ENCODE measurements at regions not wholly inside any gene's neighbourhood (a gene's known extent, or its start where the extent isn't known, plus 50 kb on each side); places are given as distances from the start of the nearest gene placed in this dataset.

DNA sequence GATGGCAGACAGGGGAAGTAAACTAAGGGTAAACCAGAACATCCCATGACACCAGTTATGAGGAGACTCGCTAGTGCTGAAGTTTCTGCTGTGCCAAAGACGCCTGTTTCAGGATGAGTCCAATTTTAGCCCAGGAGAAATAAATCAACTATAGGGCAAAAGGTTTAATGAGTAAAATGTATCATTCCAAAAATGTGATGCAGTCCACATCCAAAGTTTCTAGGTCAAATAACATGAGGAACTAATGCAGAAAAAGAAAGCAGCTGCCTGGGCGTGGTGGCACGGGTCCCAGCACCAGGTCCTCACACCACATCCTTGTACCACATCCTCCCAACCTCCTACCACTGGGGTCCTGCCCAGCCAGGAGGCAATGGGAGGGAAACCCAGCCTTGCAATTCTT lies 126.9 kb upstream of the CTAGE1 start:
- DNase-seq (ENCODE audit: extremely low spot score) = no peak
- ChIA-PET POLR2A (no interaction called here), CTCF (no interaction called here)
- TF ChIP-seq, protein P1, sequence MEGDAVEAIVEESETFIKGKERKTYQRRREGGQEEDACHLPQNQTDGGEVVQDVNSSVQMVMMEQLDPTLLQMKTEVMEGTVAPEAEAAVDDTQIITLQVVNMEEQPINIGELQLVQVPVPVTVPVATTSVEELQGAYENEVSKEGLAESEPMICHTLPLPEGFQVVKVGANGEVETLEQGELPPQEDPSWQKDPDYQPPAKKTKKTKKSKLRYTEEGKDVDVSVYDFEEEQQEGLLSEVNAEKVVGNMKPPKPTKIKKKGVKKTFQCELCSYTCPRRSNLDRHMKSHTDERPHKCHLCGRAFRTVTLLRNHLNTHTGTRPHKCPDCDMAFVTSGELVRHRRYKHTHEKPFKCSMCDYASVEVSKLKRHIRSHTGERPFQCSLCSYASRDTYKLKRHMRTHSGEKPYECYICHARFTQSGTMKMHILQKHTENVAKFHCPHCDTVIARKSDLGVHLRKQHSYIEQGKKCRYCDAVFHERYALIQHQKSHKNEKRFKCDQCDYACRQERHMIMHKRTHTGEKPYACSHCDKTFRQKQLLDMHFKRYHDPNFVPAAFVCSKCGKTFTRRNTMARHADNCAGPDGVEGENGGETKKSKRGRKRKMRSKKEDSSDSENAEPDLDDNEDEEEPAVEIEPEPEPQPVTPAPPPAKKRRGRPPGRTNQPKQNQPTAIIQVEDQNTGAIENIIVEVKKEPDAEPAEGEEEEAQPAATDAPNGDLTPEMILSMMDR (IDR thresholded peaks at IDR 0.05; ENCODE audit: control extremely low read depth, extremely low read depth, low read depth, missing control alignments) = no peak

DNA sequence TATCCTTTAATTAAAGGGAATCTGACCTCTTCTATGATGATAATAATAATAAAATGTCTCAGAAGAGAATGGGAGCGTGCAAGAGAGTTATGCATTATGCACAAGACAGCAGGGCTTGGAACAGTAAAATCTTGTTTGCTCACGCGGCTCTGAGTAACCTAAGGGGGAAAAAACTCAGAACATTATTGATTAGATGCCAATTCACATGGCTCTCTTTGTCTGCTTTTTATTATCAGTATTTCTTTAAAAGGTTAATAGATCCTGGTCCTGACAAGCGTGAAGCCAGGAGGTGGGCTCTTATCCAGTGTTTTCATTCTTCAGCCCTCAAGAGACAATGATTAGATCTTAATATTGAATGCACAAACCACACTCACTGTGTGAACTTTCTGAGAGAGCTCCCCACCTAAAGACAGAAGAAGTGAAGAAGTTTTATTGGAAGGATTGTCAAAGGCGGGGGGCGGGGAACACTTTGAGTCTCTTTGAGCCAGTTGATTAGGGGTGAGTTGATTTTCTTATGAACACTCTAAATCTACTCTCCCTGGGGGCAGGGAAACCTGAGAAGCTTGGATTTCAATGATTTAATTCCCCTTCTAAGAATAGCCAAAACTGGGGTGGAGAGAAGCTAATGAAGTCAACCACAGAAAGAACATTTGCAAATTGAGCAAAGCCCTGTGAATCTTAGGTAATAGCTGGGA lies 127.5 kb upstream of the CTAGE1 start:
- TF ChIP-seq, protein P1 (IDR thresholded peaks at IDR 0.05; ENCODE audit: control extremely low read depth, extremely low read depth, low read depth, missing control alignments) = no peak
- no peak for DNase-seq (ENCODE audit: extremely low spot score)
- CTCF ChIA-PET = no interaction called here
- POLR2A ChIA-PET = no interaction called here

DNA sequence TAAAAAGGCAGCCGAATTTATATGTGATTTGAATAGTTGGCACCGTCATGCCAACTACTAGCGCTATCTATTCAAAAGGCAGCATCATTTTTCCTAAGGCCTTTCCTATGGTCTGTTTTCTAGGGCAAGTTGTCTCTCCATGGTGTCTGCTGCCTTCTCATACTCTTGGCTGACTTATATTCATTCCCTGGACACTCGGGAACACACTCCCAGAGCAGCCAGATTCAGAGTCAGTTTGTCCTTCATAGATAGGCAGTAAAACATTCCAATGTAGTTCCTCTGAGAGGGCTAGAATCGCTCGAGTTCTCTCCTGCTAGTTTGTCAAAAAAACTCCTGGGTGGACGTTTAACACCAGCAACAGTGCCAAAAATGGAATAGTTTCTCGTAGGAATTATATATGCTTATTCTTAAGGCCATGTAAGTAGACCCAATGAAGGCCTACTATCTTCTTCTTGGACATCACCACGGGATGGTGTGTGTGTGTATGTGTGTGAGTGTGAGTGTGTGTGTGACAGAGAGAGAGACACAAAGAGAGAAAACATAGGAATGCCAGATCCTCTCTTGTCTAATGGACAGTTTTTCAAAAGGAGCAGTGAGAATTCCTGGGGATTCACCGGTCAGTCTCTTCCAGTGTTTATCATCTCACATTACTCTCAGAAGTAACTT lies 129.3 kb upstream of the CTAGE1 start:
- ChIA-PET CTCF (no interaction called here), POLR2A (no interaction called here)
- TF ChIP-seq, protein P1 (IDR thresholded peaks at IDR 0.05; ENCODE audit: control extremely low read depth, extremely low read depth, low read depth, missing control alignments) = no peak
- DNase-seq (ENCODE audit: extremely low spot score) = no peak

DNA sequence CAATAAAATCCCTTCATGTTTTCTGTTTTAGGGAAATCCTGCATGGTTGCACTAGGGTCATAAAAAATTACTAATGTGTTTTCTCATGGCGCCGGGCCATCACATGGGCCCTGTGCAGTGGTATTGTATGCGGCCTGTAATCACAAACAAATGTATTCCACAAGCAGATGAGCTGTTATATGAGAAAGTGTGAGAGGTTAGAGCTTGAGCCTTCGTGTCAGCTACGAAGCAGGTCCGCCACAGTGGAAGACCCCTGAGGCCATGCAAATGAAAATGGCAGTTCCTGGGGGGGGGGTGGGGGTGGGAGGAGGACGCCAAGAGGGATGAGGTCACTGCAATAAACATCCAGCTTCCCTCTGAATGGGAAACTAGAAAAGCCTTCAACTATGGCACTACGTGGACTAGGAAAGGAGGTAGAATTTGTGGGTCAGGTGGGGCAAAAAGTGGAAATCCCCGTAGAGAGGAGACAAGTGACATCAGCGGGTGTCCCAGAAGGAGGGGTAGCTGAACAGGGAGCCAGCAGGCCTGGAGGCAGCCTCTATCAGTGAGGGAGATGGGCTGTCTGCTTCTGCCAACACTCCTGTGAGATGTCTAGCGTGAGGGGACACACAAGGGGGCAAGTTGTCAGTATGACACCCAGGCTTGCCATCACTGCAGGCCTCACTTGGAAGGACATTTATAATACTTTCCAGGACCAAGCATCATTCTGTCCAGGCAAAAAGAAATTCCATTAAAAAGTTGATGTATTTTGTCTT lies 130.3 kb upstream of the CTAGE1 start:
- ChIA-PET POLR2A (no interaction called here), CTCF (interaction anchor here (1.6 kb wide), 1 partner anchor 19 kb away, joined by 3 read pairs; no protein-coding TSS in a partner anchor)
- TF ChIP-seq, protein P1 (IDR thresholded peaks at IDR 0.05; ENCODE audit: control extremely low read depth, extremely low read depth, low read depth, missing control alignments) = no peak
- no peak for DNase-seq (ENCODE audit: extremely low spot score)

DNA sequence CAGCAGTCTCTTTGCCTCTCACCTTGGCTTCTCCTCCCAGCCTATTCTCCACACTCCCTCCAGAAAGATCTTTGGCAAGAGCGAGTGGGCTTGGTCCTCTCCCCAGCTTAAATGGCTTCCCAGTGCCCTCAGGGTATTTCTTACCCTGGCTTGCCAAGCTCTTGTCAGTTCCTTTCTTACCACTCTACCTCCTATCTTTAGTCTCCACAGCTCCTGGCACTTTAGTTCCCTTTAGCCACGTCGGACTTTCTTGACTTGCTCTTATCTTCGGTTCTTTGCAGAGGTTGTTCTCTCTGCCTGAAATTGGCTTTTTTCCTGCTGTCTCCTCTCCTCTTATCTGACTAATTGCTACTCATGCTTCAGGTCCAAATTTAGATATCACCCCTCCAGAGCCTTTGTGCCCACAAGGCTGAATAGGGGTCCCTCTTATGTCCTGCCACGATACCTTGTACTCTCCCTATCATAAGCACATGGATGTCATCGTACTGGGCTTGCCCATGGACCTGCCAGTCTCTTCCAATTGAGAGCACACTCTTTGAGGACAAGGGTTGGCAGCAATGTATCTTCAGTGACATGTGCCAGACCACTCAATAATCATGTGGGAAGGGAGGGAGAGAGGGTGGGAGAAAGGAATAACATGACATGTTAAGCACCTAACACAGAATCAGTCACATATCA lies 131.7 kb upstream of the CTAGE1 start:
- ChIA-PET CTCF (interaction anchor here (1.1 to 1.6 kb wide), 2 partner anchors 12 to 18 kb away, joined by 3 read pairs; no protein-coding TSS in a partner anchor), POLR2A (no interaction called here)
- no peak for DNase-seq (ENCODE audit: extremely low spot score)
- TF ChIP-seq, protein P1 (IDR thresholded peaks at IDR 0.05; ENCODE audit: control extremely low read depth, extremely low read depth, low read depth, missing control alignments) = no peak

DNA sequence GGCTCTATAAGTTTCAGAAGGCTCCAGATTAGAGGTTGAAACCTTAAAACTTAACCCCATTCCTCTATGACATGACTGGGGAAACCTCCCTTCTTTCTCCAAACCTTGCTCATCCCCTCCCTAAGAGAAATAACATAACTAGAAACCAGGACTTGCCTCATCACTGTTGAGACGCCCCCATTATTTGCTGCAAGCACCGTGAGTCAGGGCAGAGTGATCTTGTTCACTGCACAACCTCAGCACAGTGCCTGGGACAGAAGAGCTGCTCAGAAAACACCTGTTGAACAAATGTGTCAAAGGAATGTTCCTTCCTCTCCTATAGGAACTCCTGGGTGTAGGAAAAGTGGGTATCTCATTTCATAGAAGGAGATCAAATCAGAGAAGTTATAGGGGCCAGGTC lies 132.7 kb upstream of the CTAGE1 start:
- CTCF ChIA-PET = no interaction called here
- POLR2A ChIA-PET = no interaction called here

More for the DNA sequence above, 132.7 kb upstream of the CTAGE1 start:
- no peak for DNase-seq (ENCODE audit: extremely low spot score)
- TF ChIP-seq, protein P1 (IDR thresholded peaks at IDR 0.05; ENCODE audit: control extremely low read depth, extremely low read depth, low read depth, missing control alignments) = no peak

Measured in GM10248 (cell line).